IMR-90 (cell line): ENCODE measurements at regions not wholly inside any gene's neighbourhood (a gene's known extent, or its start where the extent isn't known, plus 50 kb on each side); places are given as distances from the start of the nearest gene placed in this dataset.

ENCODE experiments used
- CHD1 ChIP-seq: IDR thresholded peaks from 2 replicates; pipeline ENCODE4 v1.6.1; 2012; ENCODE audit warnings: low read depth, low read length, improper control_type of control experiment
- MAFK ChIP-seq: IDR thresholded peaks from 2 replicates; pipeline ENCODE4 v1.6.1; 2012; ENCODE audit warnings: low read depth, low read length, improper control_type of control experiment
- MAZ ChIP-seq: IDR thresholded peaks from 2 replicates; pipeline ENCODE4 v1.6.1; 2012; ENCODE audit warnings: low read depth, mild to moderate bottlenecking, low read length, improper control_type of control experiment, moderate library complexity, borderline replicate concordance
- POLR2A ChIP-seq: IDR thresholded peaks from 2 replicates; pipeline ENCODE4 v1.6.1; 2012; ENCODE audit warnings: mild to moderate bottlenecking, low read depth, low read length
- RAD21 ChIP-seq: IDR thresholded peaks from 2 replicates; pipeline ENCODE4 v1.6.1; 2012; ENCODE audit warnings: low read length, improper control_type of control experiment
- RCOR1 ChIP-seq: IDR thresholded peaks from 2 replicates; pipeline ENCODE4 v1.6.1; 2012; ENCODE audit warnings: mild to moderate bottlenecking, low read length, improper control_type of control experiment; ENCODE audit not compliant: insufficient replicate concordance
- SMC3 ChIP-seq: fragments of 150-350 bp; IDR thresholded peaks from 2 replicates; pipeline ENCODE4 v1.6.1; 2016; ENCODE audit warnings: low read depth, mild to moderate bottlenecking, antibody characterized with exemption, low read length, moderate library complexity
- TF ChIP-seq, protein P1 (sequence below): conservative IDR thresholded peaks from 2 replicates; pipeline ENCODE4 v1.5.1; 2012; ENCODE audit warnings: mild to moderate bottlenecking, low read depth, low read length, improper control_type of control experiment

DNA sequence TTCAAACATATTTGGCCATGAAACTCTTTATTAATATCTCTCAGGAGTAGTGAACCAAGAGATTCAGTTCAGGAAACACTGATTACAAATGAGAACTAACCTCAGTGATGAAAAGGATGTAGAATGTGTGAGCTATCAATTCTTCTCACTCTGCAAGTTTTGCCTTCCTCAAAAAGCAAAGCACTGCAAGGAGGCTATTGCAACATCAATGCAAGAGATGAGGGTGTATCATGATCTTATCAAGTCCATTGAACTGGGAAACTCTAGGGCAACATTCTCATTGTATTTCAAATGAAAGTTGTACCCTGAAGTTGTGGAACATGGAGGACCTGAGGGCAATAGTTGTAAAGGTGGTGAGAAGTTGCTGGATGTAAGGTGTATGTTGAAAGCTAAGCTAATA is 56.4 kb upstream of the VEGFC start:
- TF ChIP-seq RAD21 = no peak
- TF ChIP-seq, protein P1, sequence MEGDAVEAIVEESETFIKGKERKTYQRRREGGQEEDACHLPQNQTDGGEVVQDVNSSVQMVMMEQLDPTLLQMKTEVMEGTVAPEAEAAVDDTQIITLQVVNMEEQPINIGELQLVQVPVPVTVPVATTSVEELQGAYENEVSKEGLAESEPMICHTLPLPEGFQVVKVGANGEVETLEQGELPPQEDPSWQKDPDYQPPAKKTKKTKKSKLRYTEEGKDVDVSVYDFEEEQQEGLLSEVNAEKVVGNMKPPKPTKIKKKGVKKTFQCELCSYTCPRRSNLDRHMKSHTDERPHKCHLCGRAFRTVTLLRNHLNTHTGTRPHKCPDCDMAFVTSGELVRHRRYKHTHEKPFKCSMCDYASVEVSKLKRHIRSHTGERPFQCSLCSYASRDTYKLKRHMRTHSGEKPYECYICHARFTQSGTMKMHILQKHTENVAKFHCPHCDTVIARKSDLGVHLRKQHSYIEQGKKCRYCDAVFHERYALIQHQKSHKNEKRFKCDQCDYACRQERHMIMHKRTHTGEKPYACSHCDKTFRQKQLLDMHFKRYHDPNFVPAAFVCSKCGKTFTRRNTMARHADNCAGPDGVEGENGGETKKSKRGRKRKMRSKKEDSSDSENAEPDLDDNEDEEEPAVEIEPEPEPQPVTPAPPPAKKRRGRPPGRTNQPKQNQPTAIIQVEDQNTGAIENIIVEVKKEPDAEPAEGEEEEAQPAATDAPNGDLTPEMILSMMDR = no peak
- no peak for TF ChIP-seq RCOR1
- no peak for TF ChIP-seq MAZ
- TF ChIP-seq CHD1 = no peak
- no peak for TF ChIP-seq POLR2A
- TF ChIP-seq SMC3 = no peak
- no peak for TF ChIP-seq MAFK
